ENCODE measurements at regions not wholly inside any gene's neighbourhood (a gene's known extent, or its start where the extent isn't known, plus 50 kb on each side); places are given as distances from the start of the nearest gene placed in this dataset.

DNA sequence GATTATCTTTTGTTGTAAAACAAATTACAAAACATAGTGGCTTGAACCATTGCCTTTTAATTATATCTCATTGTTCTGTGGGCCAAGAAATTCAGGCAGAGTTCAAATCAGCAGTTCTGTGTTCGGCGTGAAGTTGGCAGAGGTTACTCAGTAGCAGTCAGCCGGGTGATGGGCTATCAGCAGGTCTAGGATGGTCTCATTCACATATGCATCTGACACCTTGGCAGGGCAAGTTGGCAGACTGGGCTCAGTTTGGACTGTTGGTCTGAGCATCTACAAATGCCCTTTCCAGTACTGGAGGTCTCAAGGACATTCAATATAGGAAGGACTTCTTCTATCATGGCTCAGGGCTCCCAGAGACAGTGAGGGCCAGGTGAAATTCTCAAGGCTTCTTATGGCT, 51.2 kb upstream of the ITGA11 start:
- Mint-ChIP-seq H3K36me3 (ENCODE audit: insufficient read depth in 1 of 3, low read depth in 3 of 3) (peaks cover 0 to 7% (median 0%) of the 10 kb centered on the region in 3 experiments; a peak in 1 of 7 replicates), H3K27me3 (ENCODE audit: low read depth) (peaks cover 10% of the 10 kb centered on the region), H3K4me3 (no peak overlapping the region), H3K4me1 (peaks cover 7 to 11% of the 10 kb centered on the region in 2 experiments), H3K9me3 (peaks cover 2 to 3% of the 10 kb centered on the region in 2 experiments; a peak in 1 of 5 replicates), H3K27ac (no peak overlapping the region)
- Histone ChIP-seq H3K4me2 (ENCODE audit: insufficient read depth, insufficient read length, low read length) (no peak overlapping the region), H4K8ac (replicated peaks; ENCODE audit: insufficient read length, low read depth, low read length) (no peak overlapping the region), H3K56ac (ENCODE audit: insufficient read length, low read depth, low read length) (no peak overlapping the region), H3K18ac (ENCODE audit: insufficient read length, low read depth, low read length) (no peak overlapping the region), H3K27me3 (ENCODE audit: insufficient read depth, low read length) (no peaks in the 10 kb centered on the region), H2AK5ac (ENCODE audit: insufficient read length, low read length) (no peak overlapping the region), H3K23ac (ENCODE audit: insufficient read length, low read depth, low read length) (no peak overlapping the region), H4K5ac (ENCODE audit: insufficient read length, low read depth, low read length) (no peak overlapping the region), H2BK20ac (ENCODE audit: low read depth, low read length, poor library complexity, severe bottlenecking) (no peak overlapping the region), H3K79me1 (ENCODE audit: insufficient read depth, low read depth, low read length, poor library complexity, severe bottlenecking) (no peaks in the 10 kb centered on the region), H4K91ac (ENCODE audit: insufficient read length, low read depth, low read length) (no peak overlapping the region), H3T11ph (ENCODE audit: low read length) (no peak overlapping the region), H2BK15ac (ENCODE audit: low read depth, low read length) (no peak overlapping the region), H3K9ac (ENCODE audit: extremely low read depth, insufficient read length, low read length) (no peak overlapping the region), H2BK120ac (ENCODE audit: low read depth, low read length, poor library complexity, severe bottlenecking) (no peak overlapping the region), H2BK12ac (ENCODE audit: insufficient read length, low read depth, low read length) (no peak overlapping the region), H2BK5ac (ENCODE audit: insufficient read length, low read length) (no peak overlapping the region), H2AFZ (ENCODE audit: low read length) (no peak overlapping the region), H3K27ac (ENCODE audit: insufficient read length, low read depth, low read length) (no peak overlapping the region), H4K20me1 (ENCODE audit: control insufficient read depth, insufficient read depth, insufficient read length) (no peaks in the 10 kb centered on the region), H3K4me1 (ENCODE audit: insufficient read depth, low read length) (peaks cover 4% of the 10 kb centered on the region; the same call in 1 of the 2 replicates), H3K79me2 (ENCODE audit: insufficient read depth, low read length) (no peaks in the 10 kb centered on the region), H3K23me2 (ENCODE audit: insufficient read length, low read depth, low read length, poor library complexity, severe bottlenecking) (no peaks in the 10 kb centered on the region), H3K14ac (ENCODE audit: insufficient read depth, low read length) (no peak overlapping the region), H3K4ac (ENCODE audit: low read depth, low read length) (no peak overlapping the region), H3K9me3 (ENCODE audit: control insufficient read depth, low read depth, low read length) (no peaks in the 10 kb centered on the region)
- no peak for TF ChIP-seq CTCF (conservative IDR thresholded peaks at IDR 0.05)
- no peak for DNase-seq
- no CpG with 5 or more reads among the region's 3 CpGs for WGBS (ENCODE audit: extremely low coverage, insufficient read length, low lambda C conversion rate)

Measured in H9 (cell line).